Brain pericyte (primary cell): ENCODE measurements at regions not wholly inside any gene's neighbourhood (a gene's known extent, or its start where the extent isn't known, plus 50 kb on each side); places are given as distances from the start of the nearest gene placed in this dataset.
"Not testable (repeated sequence)": the region's sequence is repeated elsewhere in the genome, so short reads cannot be mapped to it uniquely, and the experiment has no call there.

Experiments used
- DNase-seq: peaks from one replicate; pipeline ENCODE4 v3.0.0-alpha.2; 2012; ENCODE audit warnings: low read depth, low spot score

DNA sequence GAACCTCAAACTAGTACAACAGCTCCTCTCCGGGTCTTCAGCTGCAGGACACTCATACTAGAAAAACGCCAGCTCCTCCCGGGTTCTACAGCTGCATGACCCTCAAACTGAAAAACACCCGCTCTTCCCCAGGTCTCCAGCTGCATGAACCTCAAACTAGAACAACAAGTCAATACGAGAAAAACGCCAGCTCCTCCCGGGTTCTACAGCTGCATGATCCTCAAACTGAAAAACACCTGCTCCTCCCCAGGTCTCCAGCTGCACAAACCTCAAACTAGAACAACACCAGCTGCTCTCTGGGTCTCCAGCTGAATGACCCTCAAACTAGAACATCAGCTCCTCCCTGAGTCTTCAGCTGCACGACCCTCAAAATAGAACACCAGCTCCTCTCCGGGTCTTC lies 315.0 kb upstream of the TFPI start:
- no peak for DNase-seq

DNA sequence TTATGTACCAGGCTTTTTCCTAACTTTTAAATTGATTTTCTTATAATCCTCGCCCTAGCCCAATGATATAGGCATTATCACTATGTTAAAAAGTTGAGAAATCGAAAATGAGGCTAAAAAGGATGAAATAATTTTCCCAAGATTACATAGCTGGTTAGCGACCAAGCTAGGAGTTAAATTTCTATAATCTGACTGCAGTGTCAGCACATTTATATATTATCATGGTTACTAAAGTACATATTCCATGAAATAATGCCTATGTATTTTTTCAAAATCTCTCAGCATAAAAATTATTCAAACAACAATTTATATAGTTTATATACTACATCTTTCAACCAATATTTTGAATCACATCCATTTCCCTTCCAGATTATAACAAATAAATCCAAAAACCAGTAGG lies 317.3 kb upstream of the TFPI start:
- DNase-seq: no peak

DNA sequence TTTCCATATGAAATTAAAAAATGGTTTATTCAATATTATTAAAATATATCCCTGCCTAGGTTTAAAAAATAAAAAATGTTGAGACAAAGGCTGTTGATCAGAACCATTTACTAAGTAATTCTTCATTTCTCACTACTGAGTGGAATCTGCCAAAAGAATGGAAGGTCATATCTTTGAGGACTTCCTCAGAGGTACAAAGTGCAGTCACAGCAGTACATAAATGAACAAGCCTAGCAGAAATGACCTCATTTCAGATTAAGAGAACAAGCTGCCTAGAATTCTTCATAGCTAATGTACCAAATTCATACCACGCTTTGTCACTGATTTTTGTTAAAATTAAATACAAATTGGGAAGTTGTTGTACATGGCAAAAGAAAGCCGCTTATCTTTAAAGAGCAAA lies 318.9 kb upstream of the TFPI start:
- no peak for DNase-seq

DNA sequence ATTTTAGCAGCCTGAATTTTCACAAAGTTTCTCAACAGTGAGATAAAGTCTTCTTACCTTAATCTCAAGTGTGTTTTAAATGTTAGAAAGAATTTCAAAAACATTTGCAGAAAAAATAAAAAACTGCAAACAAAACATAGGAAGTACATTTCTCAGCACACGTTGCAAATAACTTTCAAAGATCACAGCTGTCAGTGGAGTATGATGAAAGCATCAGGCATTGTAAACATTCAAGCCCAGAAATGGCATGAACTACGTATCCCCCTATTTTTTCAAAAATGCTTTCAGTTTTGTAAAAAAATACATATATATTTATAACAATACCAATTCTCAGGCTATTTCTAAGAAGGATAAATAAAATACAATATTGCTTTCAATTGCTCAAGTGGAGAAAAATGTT lies 320.6 kb upstream of the TFPI start:
- no peak for DNase-seq

- no peak for DNase-seq
Measured at GRCh38 chr2:187875261-187876141, 321.3 kb upstream of the TFPI start.

GRCh38 chr2:187876554-187876953 lies 322.3 kb upstream of the TFPI start:
- DNase-seq: no peak

GRCh38 chr2:187877391-187877790 lies 323.2 kb upstream of the TFPI start:
- DNase-seq: no peak

- DNase-seq: no peak
Measured at GRCh38 chr2:187878112-187878511, 323.9 kb upstream of the TFPI start.

DNA sequence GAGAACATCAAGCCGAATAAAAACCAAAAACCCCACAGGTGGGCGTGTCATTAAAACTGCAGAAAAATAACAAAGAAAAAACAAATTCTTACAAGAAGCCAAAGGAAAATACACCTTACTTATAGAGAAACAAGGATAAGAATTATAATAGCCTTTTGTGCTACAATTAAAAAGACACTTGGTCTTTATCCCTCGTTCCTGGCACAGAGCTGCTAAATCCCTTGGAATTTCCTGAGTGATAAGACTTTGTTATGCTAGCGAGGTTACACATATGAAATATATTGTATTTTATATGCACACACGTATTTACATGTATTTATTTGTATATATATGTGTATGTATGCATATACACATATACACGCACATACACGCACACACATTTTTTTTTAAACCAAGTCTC lies 325.3 kb upstream of the TFPI start:
- DNase-seq: no peak

DNA sequence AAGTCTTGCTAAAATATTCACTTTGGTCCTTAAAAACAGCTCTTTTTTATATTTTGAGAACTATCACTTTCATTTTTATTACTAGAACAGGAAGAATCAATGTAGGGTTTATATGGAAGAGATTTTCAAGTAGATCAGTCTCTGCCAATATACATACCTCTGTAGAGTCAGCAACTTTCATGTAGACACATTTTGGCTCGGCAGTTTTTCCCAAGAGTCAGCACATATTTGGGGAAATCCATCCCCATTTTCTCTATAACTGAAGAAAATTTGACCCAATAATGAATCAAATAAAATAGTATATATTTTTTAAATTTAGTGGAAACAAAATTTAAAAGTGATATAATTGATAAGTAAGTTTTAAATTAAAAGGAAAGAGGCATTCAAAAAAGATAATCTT lies 329.8 kb upstream of the TFPI start:
- DNase-seq: no peak

GRCh38 chr2:187890690-187891089 lies 336.5 kb upstream of the TFPI start:
- no peak for DNase-seq

GRCh38 chr2:187900021-187900420 lies 345.8 kb upstream of the TFPI start:
- DNase-seq: no peak

DNA sequence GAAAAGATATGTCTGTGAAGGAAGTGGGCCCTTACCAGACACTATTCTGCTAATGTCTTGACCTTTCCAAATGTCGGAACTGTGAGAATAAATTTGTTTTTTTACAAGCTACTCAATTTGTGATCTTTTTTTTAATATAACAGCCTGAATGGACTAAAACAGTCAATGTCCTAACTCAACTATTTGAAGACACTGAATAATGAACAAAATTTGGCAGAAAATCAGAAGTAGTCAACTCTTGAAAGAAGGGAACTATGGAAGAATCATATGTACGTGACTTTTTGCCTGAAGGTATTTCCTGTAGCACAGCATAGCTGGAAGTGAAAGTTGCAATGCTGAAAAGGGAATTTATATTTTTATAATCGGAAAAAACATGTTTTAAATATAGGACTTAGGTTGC lies 351.8 kb upstream of the TFPI start:
- DNase-seq: no peak

- not testable (repeated sequence) for DNase-seq
Measured at GRCh38 chr2:187910922-187911321, 356.7 kb upstream of the TFPI start.

GRCh38 chr2:187912950-187913349 lies 358.7 kb upstream of the TFPI start:
- no peak for DNase-seq

DNA sequence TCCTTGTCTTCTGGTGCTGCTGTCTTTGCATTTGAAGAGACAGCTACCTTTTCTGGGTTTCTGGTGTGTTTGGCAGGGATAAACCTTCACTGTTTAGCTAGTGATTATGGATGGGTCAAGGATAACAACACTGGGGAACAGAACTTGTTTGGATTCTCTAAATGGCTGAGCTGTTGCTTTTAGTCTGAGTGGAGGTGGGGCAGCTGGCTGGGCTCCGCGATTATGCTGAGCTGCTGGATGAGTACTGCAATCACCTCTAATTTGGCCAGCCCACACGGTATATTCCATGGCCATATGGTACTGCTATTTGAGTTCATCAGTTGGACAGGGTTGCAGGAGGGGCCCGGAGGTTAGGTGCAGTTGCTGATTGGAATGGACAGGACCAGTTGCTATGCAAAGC lies 361.6 kb upstream of the TFPI start:
- no peak for DNase-seq

GRCh38 chr2:187916799-187917198 lies 362.6 kb upstream of the TFPI start:
- DNase-seq: no peak

DNA sequence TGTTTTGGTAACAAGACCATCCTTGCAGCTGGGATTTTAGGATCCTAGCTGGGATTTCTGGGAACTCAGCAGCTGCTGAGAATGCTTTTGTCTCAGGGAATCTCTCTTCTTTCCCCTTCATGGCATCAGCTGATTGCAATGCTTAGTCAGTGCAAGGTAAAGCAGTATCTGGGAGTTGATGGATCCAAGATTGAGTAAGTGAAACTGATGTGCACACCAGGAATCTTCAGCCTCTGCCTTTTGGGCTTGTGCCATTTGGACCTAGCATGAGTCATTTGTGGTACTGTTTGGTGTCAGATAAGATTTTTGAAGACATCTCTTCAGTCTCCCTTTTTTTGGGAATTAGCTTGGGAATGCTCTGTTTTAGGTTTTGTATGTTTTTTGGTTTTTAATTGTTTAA lies 363.3 kb upstream of the TFPI start:
- no peak for DNase-seq

- DNase-seq: no peak
Measured at GRCh38 chr2:187918996-187919821, 365.0 kb upstream of the TFPI start.

GRCh38 chr2:187920511-187920910 lies 366.3 kb upstream of the TFPI start:
- no peak for DNase-seq

- DNase-seq: no peak
Measured at GRCh38 chr2:187922846-187923245, 368.6 kb upstream of the TFPI start.

GRCh38 chr2:187924293-187924692 lies 367.4 kb upstream of the GULP1 start:
- DNase-seq: no peak

DNA sequence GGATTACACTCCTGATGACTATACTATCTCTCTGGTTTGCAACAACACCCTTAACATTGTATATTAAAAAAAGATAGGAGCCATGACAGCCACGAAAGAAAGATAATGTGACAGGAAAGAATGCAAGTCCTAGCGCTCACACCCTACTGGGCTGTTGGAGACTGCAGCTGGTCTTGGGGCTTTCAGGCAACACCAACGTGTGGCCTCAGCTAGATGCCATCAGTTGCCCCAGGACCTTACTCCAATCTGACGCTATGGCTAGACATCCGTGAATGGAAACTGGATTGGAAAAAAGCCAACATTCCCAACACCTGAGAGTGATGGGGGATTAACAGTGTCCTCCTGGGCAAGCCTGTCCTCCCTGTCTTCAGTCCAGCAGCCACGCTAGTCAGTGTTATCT lies 357.4 kb upstream of the GULP1 start:
- no peak for DNase-seq
